Astrocyte (in vitro differentiated cells and primary cell): ENCODE measurements at regions not wholly inside any gene's neighbourhood (a gene's known extent, or its start where the extent isn't known, plus 50 kb on each side); places are given as distances from the start of the nearest gene placed in this dataset.

Experiments used
- DNase-seq: peaks from one replicate; pipeline ENCODE4 v3.0.0-alpha.2; 2010; ENCODE audit warnings: low read depth
- FAIRE-seq: peaks from 2 replicates; lab custom pipeline; 2011; peaks lifted over from hg19 to GRCh38; lab: Jason Lieb, UNC
- H2AFZ ChIP-seq: 2 replicates; pipeline ENCODE4 v1.6.0; 2012; ENCODE audit warnings: low read depth, low read length, inconsistent platforms
- H3K27ac ChIP-seq: 2 replicates; pipeline ENCODE4 v1.5.1; 2011; ENCODE audit warnings: low read depth, low read length, inconsistent platforms
- H3K27me3 ChIP-seq: 2 replicates; pipeline ENCODE4 v1.6.0; 2011; ENCODE audit warnings: low read length, inconsistent platforms; ENCODE audit not compliant: insufficient read depth
- H3K36me3 ChIP-seq: 2 replicates; pipeline ENCODE4 v1.5.1; 2011; ENCODE audit warnings: low read length, inconsistent platforms; ENCODE audit not compliant: insufficient read depth
- H3K4me1 ChIP-seq: 2 replicates; pipeline ENCODE4 v1.5.1; 2011; ENCODE audit warnings: low read length, inconsistent platforms; ENCODE audit not compliant: insufficient read depth
- H3K4me2 ChIP-seq: 2 replicates; pipeline ENCODE4 v1.6.0; 2012; ENCODE audit warnings: low read length, inconsistent platforms
- H3K4me3 ChIP-seq: 2 replicates; pipeline ENCODE4 v1.5.1; 2011; ENCODE audit warnings: low read depth, mild to moderate bottlenecking, low read length, inconsistent platforms; ENCODE audit not compliant: insufficient read depth
- H3K79me2 ChIP-seq: 2 replicates; pipeline ENCODE4 v1.6.0; 2012; ENCODE audit warnings: mild to moderate bottlenecking, low read length, inconsistent platforms; ENCODE audit not compliant: insufficient read depth
- H3K9ac ChIP-seq: 2 replicates; pipeline ENCODE4 v1.6.0; 2012; ENCODE audit warnings: mild to moderate bottlenecking, low read length, inconsistent platforms
- H3K9me3 ChIP-seq: 2 replicates; pipeline ENCODE4 v1.5.1; 2012; ENCODE audit warnings: low read depth, mild to moderate bottlenecking, low read length, inconsistent platforms; ENCODE audit not compliant: insufficient read depth
- H4K20me1 ChIP-seq: 2 replicates; pipeline ENCODE4 v1.6.0; 2012; ENCODE audit warnings: low read length, inconsistent platforms; ENCODE audit not compliant: insufficient read depth
- H3K27ac Mint-ChIP-seq: one replicate; pipeline ENCODE4 v1.8.0; 2021; ENCODE audit warnings: mild to moderate bottlenecking, mixed read lengths; ENCODE audit not compliant: unreplicated experiment
- H3K27me3 Mint-ChIP-seq: one replicate; pipeline ENCODE4 v1.8.0; 2021; ENCODE audit warnings: low read depth, mixed read lengths; ENCODE audit not compliant: unreplicated experiment
- H3K36me3 Mint-ChIP-seq: one replicate; pipeline ENCODE4 v1.8.0; 2021; ENCODE audit warnings: low read depth, mixed read lengths; ENCODE audit not compliant: unreplicated experiment
- H3K4me1 Mint-ChIP-seq: one replicate; pipeline ENCODE4 v1.8.0; 2021; ENCODE audit warnings: low read depth, mixed read lengths; ENCODE audit not compliant: unreplicated experiment
- H3K4me3 Mint-ChIP-seq: one replicate; pipeline ENCODE4 v1.8.0; 2021; ENCODE audit warnings: mild to moderate bottlenecking, moderate library complexity, mixed read lengths; ENCODE audit not compliant: unreplicated experiment
- H3K9me3 Mint-ChIP-seq: one replicate; pipeline ENCODE4 v1.8.0; 2021; ENCODE audit warnings: mild to moderate bottlenecking, mixed read lengths; ENCODE audit not compliant: unreplicated experiment
- CTCF ChIP-seq: IDR thresholded peaks from 2 replicates; pipeline ENCODE4 v1.5.1; 2011; ENCODE audit warnings: low read depth, mild to moderate bottlenecking, inconsistent platforms, low read length, moderate library complexity; ENCODE audit not compliant: insufficient read depth
- EZH2 ChIP-seq: IDR thresholded peaks from 2 replicates; pipeline ENCODE4 v1.6.1; 2012; ENCODE audit warnings: mild to moderate bottlenecking, low read length, inconsistent platforms; ENCODE audit not compliant: insufficient read depth

GRCh38 chr3:13158871-13159270, 85.6 kb upstream of the IQSEC1 start:
- H4K20me1 ChIP-seq, result no peaks in the 10 kb centered on the region
- H3K27ac ChIP-seq, result no peak overlapping the region
- peaks cover 4% of the 10 kb centered on the region for H3K27me3 Mint-ChIP-seq
- no peaks in the 10 kb centered on the region for H3K79me2 ChIP-seq
- TF ChIP-seq CTCF (no peak), EZH2 (no peak)
- H3K4me1 Mint-ChIP-seq, result peaks cover 10% of the 10 kb centered on the region
- H3K4me3 Mint-ChIP-seq, result no peak overlapping the region
- H3K27me3 ChIP-seq, result no peaks in the 10 kb centered on the region
- H3K4me2 ChIP-seq, result no peak overlapping the region
- H3K9me3 ChIP-seq, result no peaks in the 10 kb centered on the region
- no peak overlapping the region for H3K27ac Mint-ChIP-seq
- H3K9ac ChIP-seq, result no peak overlapping the region
- H3K4me3 ChIP-seq, result no peak overlapping the region
- H3K36me3 Mint-ChIP-seq, result peaks cover 11% of the 10 kb centered on the region
- no peaks in the 10 kb centered on the region for H3K36me3 ChIP-seq
- no peaks in the 10 kb centered on the region for H3K4me1 ChIP-seq
- FAIRE-seq (no peak), DNase-seq (no peak)
- H3K9me3 Mint-ChIP-seq, result peaks cover 24% of the 10 kb centered on the region
- no peak overlapping the region for H2AFZ ChIP-seq

- Histone ChIP-seq H3K9ac (no peak overlapping the region), H4K20me1 (no peaks in the 10 kb centered on the region), H3K4me1 (no peaks in the 10 kb centered on the region), H2AFZ (no peak overlapping the region), H3K9me3 (no peaks in the 10 kb centered on the region), H3K27ac (no peak overlapping the region), H3K79me2 (no peaks in the 10 kb centered on the region), H3K36me3 (no peaks in the 10 kb centered on the region), H3K4me2 (no peak overlapping the region), H3K4me3 (no peak overlapping the region), H3K27me3 (no peaks in the 10 kb centered on the region)
- DNase-seq (no peak), FAIRE-seq (no peak)
- no peak overlapping the region for H3K27ac Mint-ChIP-seq
- H3K36me3 Mint-ChIP-seq, result peaks cover 14% of the 10 kb centered on the region
- H3K27me3 Mint-ChIP-seq, result peaks cover 4% of the 10 kb centered on the region
- TF ChIP-seq EZH2, result no peak
- no peak for TF ChIP-seq CTCF
- H3K9me3 Mint-ChIP-seq, result peaks cover 24% of the 10 kb centered on the region
- H3K4me1 Mint-ChIP-seq, result peaks cover 10% of the 10 kb centered on the region
- no peak overlapping the region for H3K4me3 Mint-ChIP-seq
These were observed 85.2 kb upstream of the IQSEC1 start for GRCh38 chr3:13158408-13158807.

- no peak overlapping the region for H2AFZ ChIP-seq
- no peak for FAIRE-seq
- Mint-ChIP-seq H3K4me1 (peaks cover 10% of the 10 kb centered on the region), H3K4me3 (no peak overlapping the region), H3K36me3 (peaks cover 13% of the 10 kb centered on the region), H3K27ac (no peak overlapping the region), H3K27me3 (peaks cover 3% of the 10 kb centered on the region), H3K9me3 (peaks cover 24% of the 10 kb centered on the region)
- no peaks in the 10 kb centered on the region for H3K9me3 ChIP-seq
- no peaks in the 10 kb centered on the region for H4K20me1 ChIP-seq
- H3K79me2 ChIP-seq, result no peaks in the 10 kb centered on the region
- TF ChIP-seq EZH2 (no peak), CTCF (no peak)
- no peak overlapping the region for H3K4me3 ChIP-seq
- no peaks in the 10 kb centered on the region for H3K4me1 ChIP-seq
- H3K9ac ChIP-seq, result no peak overlapping the region
- no peak overlapping the region for H3K4me2 ChIP-seq
- no peak overlapping the region for H3K27ac ChIP-seq
- H3K27me3 ChIP-seq, result no peaks in the 10 kb centered on the region
- no peak for DNase-seq
- no peaks in the 10 kb centered on the region for H3K36me3 ChIP-seq
These were observed 84.8 kb upstream of the IQSEC1 start for GRCh38 chr3:13157986-13158385.
